ENCODE measurements at regions not wholly inside any gene's neighbourhood (a gene's known extent, or its start where the extent isn't known, plus 50 kb on each side); places are given as distances from the start of the nearest gene placed in this dataset.

DNA sequence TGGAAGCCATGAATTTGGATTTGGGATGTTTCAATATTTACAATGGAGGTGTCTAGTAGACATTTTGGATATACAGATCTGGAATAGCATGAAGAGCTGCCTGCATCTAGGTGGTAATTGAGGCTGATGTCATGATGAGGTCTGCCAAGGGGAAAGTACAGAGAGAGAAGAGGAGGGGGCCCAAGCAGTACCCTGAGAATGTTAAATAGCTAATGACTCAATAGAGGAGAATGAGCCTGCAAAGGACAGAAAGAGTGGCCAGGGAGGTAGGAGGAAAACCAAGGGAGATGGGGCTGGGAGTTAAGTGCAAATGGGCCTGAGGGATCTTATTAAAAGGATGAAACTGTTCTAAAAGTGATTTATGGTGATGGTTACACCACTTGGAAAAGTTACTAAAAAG is 182.2 kb upstream of the KIT start:
- TF ChIP-seq, protein P1, sequence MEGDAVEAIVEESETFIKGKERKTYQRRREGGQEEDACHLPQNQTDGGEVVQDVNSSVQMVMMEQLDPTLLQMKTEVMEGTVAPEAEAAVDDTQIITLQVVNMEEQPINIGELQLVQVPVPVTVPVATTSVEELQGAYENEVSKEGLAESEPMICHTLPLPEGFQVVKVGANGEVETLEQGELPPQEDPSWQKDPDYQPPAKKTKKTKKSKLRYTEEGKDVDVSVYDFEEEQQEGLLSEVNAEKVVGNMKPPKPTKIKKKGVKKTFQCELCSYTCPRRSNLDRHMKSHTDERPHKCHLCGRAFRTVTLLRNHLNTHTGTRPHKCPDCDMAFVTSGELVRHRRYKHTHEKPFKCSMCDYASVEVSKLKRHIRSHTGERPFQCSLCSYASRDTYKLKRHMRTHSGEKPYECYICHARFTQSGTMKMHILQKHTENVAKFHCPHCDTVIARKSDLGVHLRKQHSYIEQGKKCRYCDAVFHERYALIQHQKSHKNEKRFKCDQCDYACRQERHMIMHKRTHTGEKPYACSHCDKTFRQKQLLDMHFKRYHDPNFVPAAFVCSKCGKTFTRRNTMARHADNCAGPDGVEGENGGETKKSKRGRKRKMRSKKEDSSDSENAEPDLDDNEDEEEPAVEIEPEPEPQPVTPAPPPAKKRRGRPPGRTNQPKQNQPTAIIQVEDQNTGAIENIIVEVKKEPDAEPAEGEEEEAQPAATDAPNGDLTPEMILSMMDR (IDR thresholded peaks at IDR 0.05) = no peak
- no peak for TF ChIP-seq POLR2AphosphoS5 (IDR thresholded peaks at IDR 0.05)

All from upper lobe of left lung (tissue), 4 donors.